HepG2 (cell line): ENCODE measurements at regions not wholly inside any gene's neighbourhood (a gene's known extent, or its start where the extent isn't known, plus 50 kb on each side); places are given as distances from the start of the nearest gene placed in this dataset.
A peak's percentile ranks its signal among the peaks of the same experiment; 100 is the strongest.

ENCODE experiments used
- ATAC-seq: fragments of 200-7000 bp; cut with Tn5 transposase; 3 replicates; pipeline ENCODE4 v1.9.1; 2020; ENCODE audit warnings: mild to moderate bottlenecking, moderate library complexity
- BruUV-seq: library from RNA; stranded (reverse); fragments of 400-500 nt; replicated peaks from 2 replicates; lab custom pipeline; 2021; lab: Mats Ljungman, UMichigan
- CTCF ChIA-PET: fragments of 300-600 bp; formaldehyde crosslinking; extraction: SDS; loops from one replicate; lab custom pipeline; 2021; ENCODE audit warnings: low total read pairs, inconsistent platforms, low intra/inter-chr PET ratio; lab: Yijun Ruan, JAX
- POLR2A ChIA-PET: fragments of 350-600 bp; sonication (Branson Sonifier 250); formaldehyde crosslinking; loops from one replicate; lab custom pipeline; 2020; ENCODE audit warnings: antibody characterized with exemption, inconsistent platforms; lab: Yijun Ruan, JAX
- DNase-seq: peaks from one replicate; pipeline ENCODE4 v3.0.0-alpha.2; 2015; ENCODE audit warnings: low spot score
- FAIRE-seq: peaks from 3 replicates; lab custom pipeline; 2011; peaks lifted over from hg19 to GRCh38; lab: Jason Lieb, UNC
- H2AFZ ChIP-seq: one replicate; pipeline ENCODE4 v1.6.1; 2011; ENCODE audit warnings: low read length, inconsistent platforms
- H3K27ac ChIP-seq: fragments of 300-600 bp; 3 replicates; pipeline ENCODE4 v1.8.0; 2011; ENCODE audit warnings: mixed run types, mild to moderate bottlenecking, mixed read lengths, low read length, inconsistent platforms; ENCODE audit not compliant: insufficient read depth; ENCODE audit errors: extremely low read length
- H3K27me3 ChIP-seq, 2 experiments: fragments of 200-600 bp in 1 of 2; 2 replicates in 1 of 2; 3 replicates in 1 of 2; pipeline versions ENCODE4 v1.6.0 to v1.8.0; 2011; ENCODE audit warnings: low read length in 2 of 2, mild to moderate bottlenecking in 2 of 2, moderate library complexity in 2 of 2, inconsistent platforms in 1 of 2; ENCODE audit not compliant: insufficient read depth in 2 of 2, control insufficient read depth in 1 of 2
- H3K36me3 ChIP-seq, 2 experiments: fragments of 200-600 bp in 1 of 2; replicated peaks in 1 of 2; 2 replicates in 1 of 2; 3 replicates in 1 of 2; pipeline versions ENCODE4 v1.5.1 to v1.8.0; 2011; ENCODE audit warnings: low read length in 2 of 2, inconsistent platforms in 1 of 2; ENCODE audit not compliant: insufficient read depth in 2 of 2, control insufficient read depth in 1 of 2
- H3K4me1 ChIP-seq: 2 replicates; pipeline ENCODE4 v1.5.1; 2012; ENCODE audit warnings: low read length, inconsistent platforms; ENCODE audit not compliant: insufficient read depth
- H3K4me2 ChIP-seq: 2 replicates; pipeline ENCODE4 v1.6.0; 2011; ENCODE audit warnings: low read depth, low read length, inconsistent platforms
- H3K4me3 ChIP-seq, 3 experiments: fragments of 200-600 bp in 1 of 3; sonication (generic), shearing (Covaris generic) in 1 of 3; replicated peaks in 1 of 3; 2 replicates each; pipeline ENCODE4 v1.5.1; 2011 to 2016; ENCODE audit warnings: low read length in 3 of 3, inconsistent platforms in 2 of 3, low read depth in 2 of 3, mild to moderate bottlenecking in 2 of 3, control low read depth in 1 of 3, mixed read lengths in 1 of 3; ENCODE audit not compliant: insufficient read depth in 1 of 3
- H3K79me2 ChIP-seq: one replicate; pipeline ENCODE4 v1.6.1; 2011; ENCODE audit warnings: low read length, inconsistent platforms; ENCODE audit not compliant: insufficient read depth
- H3K9ac ChIP-seq: 2 replicates; pipeline ENCODE4 v1.6.0; 2011; ENCODE audit warnings: mild to moderate bottlenecking, low read depth, low read length, inconsistent platforms; ENCODE audit not compliant: insufficient read depth
- H3K9me3 ChIP-seq: 2 replicates; pipeline ENCODE4 v1.5.1; 2012; ENCODE audit warnings: mild to moderate bottlenecking, low read length
- H4K20me1 ChIP-seq: 2 replicates; pipeline ENCODE4 v1.6.0; 2011; ENCODE audit warnings: inconsistent platforms, mild to moderate bottlenecking, low read length, moderate library complexity; ENCODE audit not compliant: insufficient read depth
- ARID3A ChIP-seq: IDR thresholded peaks from 2 replicates; pipeline ENCODE4 v1.6.1; 2012; ENCODE audit warnings: low read depth, low read length, improper control_type of control experiment
- CTCF ChIP-seq: sonication (generic); formaldehyde crosslinking; IDR thresholded peaks from 2 replicates; pipeline ENCODE4 v1.5.0; 2020; ENCODE audit warnings: mild to moderate bottlenecking, missing genetic modification reagents, moderate library complexity
- GPN1 ChIP-seq: sonication (generic); formaldehyde crosslinking; IDR thresholded peaks from 2 replicates; pipeline ENCODE4 v1.5.1; 2020; ENCODE audit warnings: missing genetic modification reagents, borderline replicate concordance
- NPAS2 ChIP-seq: sonication (generic); formaldehyde crosslinking; IDR thresholded peaks from 2 replicates; pipeline ENCODE4 v1.8.0; 2022; ENCODE audit warnings: mild to moderate bottlenecking, missing genetic modification reagents, borderline replicate concordance
- NRL ChIP-seq: sonication (generic); formaldehyde crosslinking; IDR thresholded peaks from 2 replicates; pipeline ENCODE4 v1.5.0; 2020; ENCODE audit warnings: missing genetic modification reagents, mild to moderate bottlenecking, moderate library complexity, borderline replicate concordance
- RAD21 ChIP-seq: fragments of 450-650 bp; formaldehyde crosslinking; IDR thresholded peaks from 2 replicates; pipeline ENCODE4 v1.5.0; 2020; ENCODE audit warnings: mild to moderate bottlenecking
- SMC3 ChIP-seq: IDR thresholded peaks from 2 replicates; pipeline ENCODE4 v1.6.1; 2011; ENCODE audit warnings: low read length, improper control_type of control experiment
- SMYD3 ChIP-seq: sonication (generic); formaldehyde crosslinking; IDR thresholded peaks from 2 replicates; pipeline ENCODE4 v1.8.1; 2023; ENCODE audit warnings: mild to moderate bottlenecking, missing genetic modification reagents
- STAG1 ChIP-seq: sonication (generic); formaldehyde crosslinking; IDR thresholded peaks from 2 replicates; pipeline ENCODE4 v1.4.0; 2020; ENCODE audit warnings: missing genetic modification reagents
- TAF1 ChIP-seq: sonication (generic); formaldehyde crosslinking; IDR thresholded peaks from 2 replicates; pipeline ENCODE4 v1.4.0; 2020; ENCODE audit warnings: missing genetic modification reagents
- YEATS4 ChIP-seq: sonication (generic); formaldehyde crosslinking; IDR thresholded peaks from 2 replicates; pipeline ENCODE4 v1.4.0; 2020; ENCODE audit warnings: missing genetic modification reagents, borderline replicate concordance
- ZFP36L1 ChIP-seq: sonication (generic); formaldehyde crosslinking; IDR thresholded peaks from 2 replicates; pipeline ENCODE4 v1.8.0; 2022; ENCODE audit warnings: mild to moderate bottlenecking, missing genetic modification reagents, moderate library complexity
- ZNF20 ChIP-seq: sonication (generic); formaldehyde crosslinking; IDR thresholded peaks from 2 replicates; pipeline ENCODE4 v1.4.0; 2020; ENCODE audit warnings: mild to moderate bottlenecking, moderate library complexity, missing genetic modification reagents
- ZNF446 ChIP-seq: sonication (generic); formaldehyde crosslinking; IDR thresholded peaks from 2 replicates; pipeline ENCODE4 v1.5.0; 2020; ENCODE audit warnings: mild to moderate bottlenecking, missing genetic modification reagents
- ZNF737 ChIP-seq: sonication (generic); formaldehyde crosslinking; IDR thresholded peaks from 2 replicates; pipeline ENCODE4 v1.5.0; 2020; ENCODE audit warnings: missing genetic modification reagents, mild to moderate bottlenecking, borderline replicate concordance
- WGBS: methylation state at CpG from one replicate; pipeline ENCODE4 v1.1.6; 2017; ENCODE audit warnings: low lambda C conversion rate; 5-methylcytosine and 5-hydroxymethylcytosine counted together
- in situ Hi-C: cut with HindIII; loops from 2 replicates; pipeline ENCODE4 v1.10.0; 2017; ENCODE audit warnings: low pct_unique_long_range_greater_than_20kb; ENCODE audit not compliant: extremely low pct_ligation_motif_present
- intact Hi-C: fragments of 100-400 bp; cut with micrococcal nuclease; formaldehyde crosslinking; loops from one replicate; pipeline ENCODE4 v1.10.0; 2022; ENCODE audit not compliant: unreplicated experiment

- WGBS = 0% methylated on average over 2 of the region's 2 CpGs
- Histone ChIP-seq H3K4me2 (no peak overlapping the region), H4K20me1 (no peaks in the 10 kb centered on the region), H3K79me2 (no peaks in the 10 kb centered on the region), H3K9ac (no peak overlapping the region), H3K27me3 (no peaks in the 10 kb centered on the region), H3K9me3 (no peaks in the 10 kb centered on the region), H3K4me3 (no peak overlapping the region), H3K36me3 (no peaks in the 10 kb centered on the region), H3K4me1 (peaks cover 10% of the 10 kb centered on the region; the same call in 1 of the 2 replicates), H2AFZ (no peak overlapping the region), H3K27ac (no peak overlapping the region)
- intact Hi-C loops (loop anchor here (1.0 to 10.0 kb wide), 6 partner anchors 100 to 592 kb away; partner anchors contain the start of gene ARL4A), in situ Hi-C loops (loop anchor here (25.0 kb wide), 1 partner anchor 430 kb away; the partner anchor contains the start of gene ARL4A)
- no TSS peak for BruUV-seq
- TF ChIP-seq STAG1 (CRISPR knock-in tag) = peak; percentile 85
- TF ChIP-seq SMYD3 (CRISPR knock-in tag) = no peak
- TF ChIP-seq TAF1 = no peak
- peak; percentile 65; the same call in 1 of the 2 replicates for TF ChIP-seq RAD21 (CRISPR knock-in tag)
- no peak for TF ChIP-seq NRL
- TF ChIP-seq GPN1 (CRISPR knock-in tag) = no peak
- TF ChIP-seq ZFP36L1 (CRISPR knock-in tag) = no peak
- TF ChIP-seq YEATS4 (CRISPR knock-in tag) = no peak
- TF ChIP-seq NPAS2 (CRISPR knock-in tag) = no peak
- peak; percentile 70 for TF ChIP-seq CTCF
- TF ChIP-seq ARID3A = peak; percentile 47; the same call in 1 of the 2 replicates
- TF ChIP-seq ZNF20 (CRISPR knock-in tag) = no peak
- TF ChIP-seq SMC3 = peak; percentile 75
- no peak for TF ChIP-seq ZNF737 (CRISPR knock-in tag)
- no peak for TF ChIP-seq ZNF446 (CRISPR knock-in tag)
- ATAC-seq (peak; percentile 69), DNase-seq (peak; percentile 35), FAIRE-seq (no peak)
- POLR2A ChIA-PET = no interaction called here
- CTCF ChIA-PET = interaction anchor here (0.8 to 1.9 kb wide), 3 partner anchors 429 to 478 kb away, joined by 3 to 7 read pairs (median 4); partner anchors contain the start of gene ARL4A
Observed at GRCh38 chr7:13117103-13117502, 429.7 kb downstream of the ARL4A start.
